Peyer's patch (tissue), 4 donors: ENCODE measurements at regions not wholly inside any gene's neighbourhood (a gene's known extent, or its start where the extent isn't known, plus 50 kb on each side); places are given as distances from the start of the nearest gene placed in this dataset.

Source experiments
- POLR2A ChIP-seq, 2 donors: fragments of 450-650 bp; IDR thresholded peaks; one replicate each; pipeline ENCODE4 v1.5.1; 2017; ENCODE audit warnings: antibody characterized with exemption in 2 of 2, mild to moderate bottlenecking in 2 of 2, moderate library complexity in 2 of 2
- TF ChIP-seq, protein P1 (sequence below), 6 experiments: fragments of 450-650 bp in 4 of 6; fragments of 200-600 bp in 2 of 6; sonication (generic) in 1 of 6; IDR thresholded peaks; one replicate each; pipeline ENCODE4 v1.5.1; 2017 to 2019; ENCODE audit warnings: antibody characterized with exemption in 6 of 6, mild to moderate bottlenecking in 3 of 6, moderate library complexity in 1 of 6

DNA sequence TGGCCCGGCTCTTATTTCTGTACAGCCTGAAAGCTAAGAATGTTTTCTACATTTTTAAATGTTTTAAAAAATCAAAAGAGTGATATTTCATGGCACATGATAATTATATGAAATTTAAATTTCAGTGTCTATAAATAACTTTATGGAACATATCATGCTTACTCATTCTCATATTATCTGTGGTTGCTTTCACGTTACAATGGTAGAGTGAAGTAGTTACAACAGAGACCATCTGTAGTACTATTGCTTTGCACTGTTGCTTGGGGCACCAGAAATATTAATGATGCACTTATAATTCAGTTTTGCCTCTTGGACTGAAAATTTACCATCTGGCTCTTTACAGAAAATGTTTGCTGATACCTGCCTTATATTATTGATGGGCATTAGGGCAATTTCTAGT, 481.6 kb downstream of the PLPP3 start:
- TF ChIP-seq, protein P1, sequence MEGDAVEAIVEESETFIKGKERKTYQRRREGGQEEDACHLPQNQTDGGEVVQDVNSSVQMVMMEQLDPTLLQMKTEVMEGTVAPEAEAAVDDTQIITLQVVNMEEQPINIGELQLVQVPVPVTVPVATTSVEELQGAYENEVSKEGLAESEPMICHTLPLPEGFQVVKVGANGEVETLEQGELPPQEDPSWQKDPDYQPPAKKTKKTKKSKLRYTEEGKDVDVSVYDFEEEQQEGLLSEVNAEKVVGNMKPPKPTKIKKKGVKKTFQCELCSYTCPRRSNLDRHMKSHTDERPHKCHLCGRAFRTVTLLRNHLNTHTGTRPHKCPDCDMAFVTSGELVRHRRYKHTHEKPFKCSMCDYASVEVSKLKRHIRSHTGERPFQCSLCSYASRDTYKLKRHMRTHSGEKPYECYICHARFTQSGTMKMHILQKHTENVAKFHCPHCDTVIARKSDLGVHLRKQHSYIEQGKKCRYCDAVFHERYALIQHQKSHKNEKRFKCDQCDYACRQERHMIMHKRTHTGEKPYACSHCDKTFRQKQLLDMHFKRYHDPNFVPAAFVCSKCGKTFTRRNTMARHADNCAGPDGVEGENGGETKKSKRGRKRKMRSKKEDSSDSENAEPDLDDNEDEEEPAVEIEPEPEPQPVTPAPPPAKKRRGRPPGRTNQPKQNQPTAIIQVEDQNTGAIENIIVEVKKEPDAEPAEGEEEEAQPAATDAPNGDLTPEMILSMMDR (IDR thresholded peaks at IDR 0.05): no peak
- TF ChIP-seq POLR2A (IDR thresholded peaks at IDR 0.05): no peak
